ENCODE measurements at regions not wholly inside any gene's neighbourhood (a gene's known extent, or its start where the extent isn't known, plus 50 kb on each side); places are given as distances from the start of the nearest gene placed in this dataset.
A peak's percentile ranks its signal among the peaks of the same experiment; 100 is the strongest.

DNA sequence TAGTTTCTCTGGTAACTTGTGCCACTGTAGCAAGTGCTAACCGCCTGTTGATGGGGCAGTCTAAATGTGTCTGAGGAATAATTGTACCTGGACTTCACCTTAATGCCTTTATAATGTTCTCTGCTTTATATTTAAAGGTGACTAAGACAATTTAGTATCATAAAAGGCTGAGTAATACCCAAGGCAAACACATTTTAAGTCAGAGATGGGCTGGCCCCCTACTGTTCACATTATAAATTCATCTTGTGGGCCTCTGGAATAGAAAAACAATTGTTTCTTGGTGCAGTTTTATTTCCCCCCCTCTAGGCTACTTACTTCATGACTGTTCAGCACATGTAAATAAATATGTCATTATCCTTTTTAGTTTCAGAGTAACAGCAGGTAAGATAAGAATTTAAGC is 559.3 kb upstream of the PIK3C3 start:
- no peak for DNase-seq
- 85 to 96% (median 90%) methylated on average over 1 of the region's 1 CpG for WGBS, 5 donors
- Histone ChIP-seq H3K4me3 (no peak overlapping the region), H3K9me3 (no peaks in the 10 kb centered on the region), H3K27me3 (replicated peaks in 1 of 7) (no peaks in the 10 kb centered on the region), H3K36me3 (no peaks in the 10 kb centered on the region), H3K4me1 (no peaks in the 10 kb centered on the region), H3K27ac (no peak overlapping the region)
- TF ChIP-seq, protein P1, sequence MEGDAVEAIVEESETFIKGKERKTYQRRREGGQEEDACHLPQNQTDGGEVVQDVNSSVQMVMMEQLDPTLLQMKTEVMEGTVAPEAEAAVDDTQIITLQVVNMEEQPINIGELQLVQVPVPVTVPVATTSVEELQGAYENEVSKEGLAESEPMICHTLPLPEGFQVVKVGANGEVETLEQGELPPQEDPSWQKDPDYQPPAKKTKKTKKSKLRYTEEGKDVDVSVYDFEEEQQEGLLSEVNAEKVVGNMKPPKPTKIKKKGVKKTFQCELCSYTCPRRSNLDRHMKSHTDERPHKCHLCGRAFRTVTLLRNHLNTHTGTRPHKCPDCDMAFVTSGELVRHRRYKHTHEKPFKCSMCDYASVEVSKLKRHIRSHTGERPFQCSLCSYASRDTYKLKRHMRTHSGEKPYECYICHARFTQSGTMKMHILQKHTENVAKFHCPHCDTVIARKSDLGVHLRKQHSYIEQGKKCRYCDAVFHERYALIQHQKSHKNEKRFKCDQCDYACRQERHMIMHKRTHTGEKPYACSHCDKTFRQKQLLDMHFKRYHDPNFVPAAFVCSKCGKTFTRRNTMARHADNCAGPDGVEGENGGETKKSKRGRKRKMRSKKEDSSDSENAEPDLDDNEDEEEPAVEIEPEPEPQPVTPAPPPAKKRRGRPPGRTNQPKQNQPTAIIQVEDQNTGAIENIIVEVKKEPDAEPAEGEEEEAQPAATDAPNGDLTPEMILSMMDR (IDR thresholded peaks at IDR 0.05 in 8 of 11, conservative IDR thresholded peaks at IDR 0.05 in 3 of 11): no peak
- TF ChIP-seq POLR2A (IDR thresholded peaks at IDR 0.05) (no peak), POLR2AphosphoS5 (IDR thresholded peaks at IDR 0.05) (no peak)
- intact Hi-C loops (cut with DNase I; ENCODE audit: low total_unique reads): no loop called here

DNA sequence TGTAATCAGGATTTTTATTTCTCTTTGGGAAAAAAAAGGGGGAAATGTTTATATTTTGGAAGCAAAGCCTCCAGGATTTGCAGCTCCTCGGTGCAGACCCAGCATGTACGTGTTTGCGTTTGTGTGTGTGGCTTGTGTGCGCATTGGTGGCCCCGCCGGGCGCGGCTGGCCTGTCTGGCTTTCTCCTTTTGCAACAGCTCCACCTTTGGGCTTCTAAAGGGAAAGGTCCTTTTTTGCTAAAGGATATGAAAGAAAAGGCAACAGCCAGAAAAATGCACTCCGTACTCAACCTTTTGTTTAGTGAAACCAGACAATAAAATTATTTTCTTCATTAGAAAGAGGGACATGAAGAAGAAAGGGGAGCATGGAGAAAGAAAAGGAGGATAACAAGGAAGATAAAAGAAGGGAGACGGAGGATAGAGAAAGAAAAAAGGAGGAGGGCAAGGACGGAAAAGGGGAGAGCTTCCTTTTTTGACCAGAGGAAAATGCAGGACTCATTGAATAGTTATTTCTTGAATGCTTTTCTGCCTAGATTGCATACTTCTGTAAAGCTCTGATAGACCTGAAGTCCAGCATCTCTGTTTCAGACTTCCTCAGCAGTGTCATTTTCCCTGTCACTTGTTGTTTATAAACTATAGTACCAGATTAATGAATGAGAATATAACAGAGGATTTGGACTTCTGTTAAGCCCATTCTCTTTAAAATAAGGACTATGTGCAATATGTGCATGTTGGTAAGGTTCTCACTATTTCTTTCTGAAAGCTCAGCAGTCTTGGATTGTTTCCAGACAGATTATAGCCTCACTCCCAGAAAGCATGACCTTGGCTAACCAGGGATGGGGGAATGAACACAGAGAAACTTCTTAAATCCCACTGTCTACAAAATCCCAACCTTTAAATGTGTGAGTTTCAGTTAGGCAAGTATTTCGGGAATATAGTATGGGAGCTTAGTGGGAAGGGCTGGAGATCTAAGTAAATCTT is 563.1 kb upstream of the PIK3C3 start:
- intact Hi-C loops (cut with DNase I; ENCODE audit: low total_unique reads): no loop called here
- no peaks in the 10 kb centered on the region for H3K4me1 ChIP-seq
- no peak for DNase-seq
- TF ChIP-seq POLR2A (IDR thresholded peaks at IDR 0.05): no peak
- TF ChIP-seq, protein P1 (IDR thresholded peaks at IDR 0.05 in 8 of 11, conservative IDR thresholded peaks at IDR 0.05 in 3 of 11): peak in 1 of 11 experiments; percentile 17
- TF ChIP-seq POLR2AphosphoS5 (IDR thresholded peaks at IDR 0.05): no peak
- no peaks in the 10 kb centered on the region for H3K9me3 ChIP-seq
- no peak overlapping the region for H3K4me3 ChIP-seq
- no peaks in the 10 kb centered on the region for H3K27me3 ChIP-seq (replicated peaks in 1 of 7)
- no peaks in the 10 kb centered on the region for H3K36me3 ChIP-seq
- H3K27ac ChIP-seq: no peak overlapping the region
- 12 to 14% (median 13%) methylated on average over 12 of the region's 12 CpGs for WGBS, 5 donors

DNA sequence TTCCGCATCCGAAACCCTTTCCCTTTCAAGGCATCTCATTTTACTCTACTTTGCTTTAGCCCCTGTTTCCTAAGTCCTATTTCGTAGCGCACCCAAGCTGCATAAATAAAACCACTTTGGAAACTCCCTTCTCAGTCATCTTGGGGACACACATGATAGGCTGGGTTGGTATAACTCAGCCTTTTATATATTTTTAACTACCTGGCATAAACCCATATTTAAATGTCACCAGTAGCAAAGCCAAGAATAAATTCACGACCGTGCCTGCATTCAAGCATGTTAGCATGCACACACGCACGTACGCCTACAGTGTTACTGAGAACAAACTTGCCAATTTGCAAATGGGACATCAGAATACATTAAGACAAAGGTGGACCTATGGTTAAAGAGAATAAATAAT is 564.7 kb upstream of the PIK3C3 start:
- H3K4me1 ChIP-seq: no peaks in the 10 kb centered on the region
- intact Hi-C loops (cut with DNase I; ENCODE audit: low total_unique reads): no loop called here
- no peaks in the 10 kb centered on the region for H3K36me3 ChIP-seq
- H3K27ac ChIP-seq: no peak overlapping the region
- no peak for DNase-seq
- H3K9me3 ChIP-seq: no peaks in the 10 kb centered on the region
- WGBS, 5 donors: 29 to 58% (median 34%) methylated on average over 9 of the region's 9 CpGs
- no peaks in the 10 kb centered on the region for H3K27me3 ChIP-seq (replicated peaks in 1 of 7)
- TF ChIP-seq, protein P1 (IDR thresholded peaks at IDR 0.05 in 8 of 11, conservative IDR thresholded peaks at IDR 0.05 in 3 of 11): no peak
- TF ChIP-seq POLR2AphosphoS5 (IDR thresholded peaks at IDR 0.05): no peak
- no peak for TF ChIP-seq POLR2A (IDR thresholded peaks at IDR 0.05)
- no peak overlapping the region for H3K4me3 ChIP-seq

DNA sequence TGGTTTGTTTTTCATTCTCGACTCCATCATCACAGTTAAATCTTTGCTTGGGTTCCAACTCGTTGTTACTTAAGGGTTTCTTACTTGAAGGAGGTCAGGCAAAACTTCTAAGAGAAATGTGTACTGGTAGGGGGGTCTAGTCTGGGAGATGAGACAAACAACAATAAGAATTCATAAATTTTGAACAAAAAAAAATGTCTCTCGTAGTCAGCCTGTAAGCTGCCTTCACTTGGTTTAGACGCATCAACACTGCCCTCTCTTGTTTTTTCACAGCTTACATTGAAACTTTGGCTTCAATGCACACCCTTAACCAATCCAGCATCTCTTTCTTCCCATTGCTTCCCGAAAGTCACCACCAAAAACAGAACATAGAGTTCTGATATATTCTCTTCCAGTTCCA is 576.4 kb upstream of the PIK3C3 start:
- H3K27me3 ChIP-seq (replicated peaks in 1 of 7): no peaks in the 10 kb centered on the region
- intact Hi-C loops (cut with DNase I; ENCODE audit: low total_unique reads): no loop called here
- TF ChIP-seq POLR2AphosphoS5 (IDR thresholded peaks at IDR 0.05): no peak
- TF ChIP-seq POLR2A (IDR thresholded peaks at IDR 0.05): no peak
- H3K36me3 ChIP-seq: no peaks in the 10 kb centered on the region
- 41 to 58% (median 47%) methylated on average over 5 of the region's 5 CpGs for WGBS, 5 donors
- H3K27ac ChIP-seq: no peak overlapping the region
- no peak overlapping the region for H3K4me3 ChIP-seq
- peaks cover 0 to 2% (median 0%) of the 10 kb centered on the region in 8 donors for H3K9me3 ChIP-seq
- no peak for DNase-seq
- no peaks in the 10 kb centered on the region for H3K4me1 ChIP-seq
